Mesendoderm (in vitro differentiated cells): ENCODE measurements at regions not wholly inside any gene's neighbourhood (a gene's known extent, or its start where the extent isn't known, plus 50 kb on each side); places are given as distances from the start of the nearest gene placed in this dataset.

Experiments used
- DNase-seq: peaks from one replicate; pipeline ENCODE4 v3.0.0; 2013
- H2AK5ac ChIP-seq: 2 replicates; pipeline ENCODE4 v1.6.1; 2013; ENCODE audit warnings: low read length, inconsistent platforms
- H2BK120ac ChIP-seq: 2 replicates; pipeline ENCODE4 v1.6.1; 2013; ENCODE audit warnings: low read depth, mild to moderate bottlenecking, low read length, moderate library complexity, mixed read lengths
- H2BK15ac ChIP-seq: replicated peaks from 2 replicates; pipeline ENCODE4 v1.6.1; 2013; ENCODE audit warnings: low read depth, mild to moderate bottlenecking, moderate library complexity
- H2BK5ac ChIP-seq: 2 replicates; pipeline ENCODE4 v1.6.1; 2013; ENCODE audit warnings: low read length, inconsistent platforms
- H3K18ac ChIP-seq: 2 replicates; pipeline ENCODE4 v1.6.1; 2013; ENCODE audit warnings: mild to moderate bottlenecking, low read length, mixed read lengths
- H3K23ac ChIP-seq: one replicate; pipeline ENCODE4 v1.6.1; 2013; ENCODE audit warnings: low read length
- H3K27ac ChIP-seq: 2 replicates; pipeline ENCODE4 v1.5.1; 2013; ENCODE audit warnings: low read depth, mild to moderate bottlenecking, inconsistent platforms, low read length, moderate library complexity
- H3K27me3 ChIP-seq: 2 replicates; pipeline ENCODE4 v1.6.1; 2013; ENCODE audit warnings: low read length, control low read depth, mild to moderate bottlenecking, inconsistent platforms; ENCODE audit not compliant: insufficient read depth, poor library complexity
- H3K36me3 ChIP-seq: 2 replicates; pipeline ENCODE4 v1.6.1; 2013; ENCODE audit warnings: low read length, inconsistent platforms; ENCODE audit not compliant: control insufficient read depth, insufficient read depth
- H3K4ac ChIP-seq: one replicate; pipeline ENCODE4 v1.6.1; 2013; ENCODE audit warnings: low read depth, mild to moderate bottlenecking, low read length, moderate library complexity
- H3K4me1 ChIP-seq: 2 replicates; pipeline ENCODE4 v1.6.1; 2013; ENCODE audit warnings: low read depth, low read length, inconsistent platforms; ENCODE audit not compliant: control insufficient read depth
- H3K4me2 ChIP-seq: 2 replicates; pipeline ENCODE4 v1.6.1; 2013; ENCODE audit warnings: low read length
- H3K4me3 ChIP-seq: 2 replicates; pipeline ENCODE4 v1.5.1; 2013; ENCODE audit warnings: mild to moderate bottlenecking, low read length
- H3K56ac ChIP-seq: one replicate; pipeline ENCODE4 v1.6.1; 2013; ENCODE audit warnings: low read length
- H3K79me1 ChIP-seq: 2 replicates; pipeline ENCODE4 v1.6.1; 2013; ENCODE audit warnings: low read length, inconsistent platforms
- H3K79me2 ChIP-seq: 2 replicates; pipeline ENCODE4 v1.6.1; 2013; ENCODE audit warnings: mild to moderate bottlenecking, low read length; ENCODE audit not compliant: control insufficient read depth, insufficient read depth
- H3K9ac ChIP-seq: 2 replicates; pipeline ENCODE4 v1.6.1; 2013; ENCODE audit warnings: low read length, inconsistent platforms
- H4K5ac ChIP-seq: one replicate; pipeline ENCODE4 v1.6.1; 2013; ENCODE audit warnings: low read length
- H4K8ac ChIP-seq: one replicate; pipeline ENCODE4 v1.6.1; 2013; ENCODE audit warnings: low read depth, mild to moderate bottlenecking, control low read depth, low read length, moderate library complexity
- WGBS: extraction: QIAGEN DNeasy Blood & Tissue Kit; methylation state at CpG from one replicate; pipeline ENCODE4 v1.1.7; 2013; ENCODE audit warnings: low lambda C conversion rate, missing lambda C conversion rate; ENCODE audit not compliant: insufficient coverage; ENCODE audit errors: extremely low coverage; 5-methylcytosine and 5-hydroxymethylcytosine counted together

DNA sequence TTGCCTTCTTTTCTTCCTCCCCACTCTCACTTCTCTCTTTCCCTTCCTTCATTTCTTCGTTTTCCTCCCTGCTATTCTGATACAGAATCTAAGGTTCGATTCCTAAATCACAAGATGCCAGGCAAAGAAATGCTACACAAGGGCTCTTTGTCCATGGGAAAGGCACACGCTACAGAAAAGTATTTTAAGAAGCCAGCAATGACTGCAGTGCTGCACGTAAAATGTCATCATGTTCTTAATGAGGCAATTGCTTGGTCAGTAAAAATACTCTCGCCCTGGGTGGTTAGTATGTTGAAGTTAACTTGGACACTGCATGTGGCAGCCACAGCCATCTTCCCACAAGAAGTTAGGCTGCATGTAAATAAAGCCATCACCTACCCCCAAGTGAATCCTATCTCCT lies 178.4 kb downstream of the DHX15 start:
- no peaks in the 10 kb centered on the region for H3K79me2 ChIP-seq
- no peak overlapping the region for H3K9ac ChIP-seq
- no peaks in the 10 kb centered on the region for H3K4me1 ChIP-seq
- no peak overlapping the region for H2BK5ac ChIP-seq
- H3K4me3 ChIP-seq: no peak overlapping the region
- H3K36me3 ChIP-seq: no peaks in the 10 kb centered on the region
- no peak overlapping the region for H2AK5ac ChIP-seq
- no peak overlapping the region for H4K5ac ChIP-seq
- no peak overlapping the region for H4K8ac ChIP-seq
- no peak overlapping the region for H2BK15ac ChIP-seq
- H3K79me1 ChIP-seq: no peaks in the 10 kb centered on the region
- H3K4me2 ChIP-seq: no peak overlapping the region
- no peak overlapping the region for H3K56ac ChIP-seq
- H3K23ac ChIP-seq: no peak overlapping the region
- 100% methylated on average over 2 of the region's 5 CpGs for WGBS
- no peak overlapping the region for H3K18ac ChIP-seq
- H2BK120ac ChIP-seq: no peak overlapping the region
- no peak for DNase-seq
- H3K4ac ChIP-seq: no peak overlapping the region
- no peaks in the 10 kb centered on the region for H3K27me3 ChIP-seq
- H3K27ac ChIP-seq: no peak overlapping the region

GRCh38 chr4:24405341-24405740 lies 179.0 kb downstream of the DHX15 start:
- Histone ChIP-seq H2BK5ac (no peak overlapping the region), H4K5ac (no peak overlapping the region), H3K4me1 (no peaks in the 10 kb centered on the region), H3K27ac (no peak overlapping the region), H3K56ac (no peak overlapping the region), H2BK120ac (no peak overlapping the region), H3K4me2 (no peak overlapping the region), H3K79me2 (no peaks in the 10 kb centered on the region), H4K8ac (no peak overlapping the region), H2BK15ac (no peak overlapping the region), H3K4me3 (no peak overlapping the region), H3K9ac (no peak overlapping the region), H3K79me1 (no peaks in the 10 kb centered on the region), H3K23ac (no peak overlapping the region), H2AK5ac (no peak overlapping the region), H3K27me3 (no peaks in the 10 kb centered on the region), H3K18ac (no peak overlapping the region), H3K36me3 (no peaks in the 10 kb centered on the region), H3K4ac (no peak overlapping the region)
- no peak for DNase-seq
- WGBS: no CpG with 5 or more reads among the region's 5 CpGs

- H2BK5ac ChIP-seq: no peak overlapping the region
- H3K27me3 ChIP-seq: no peaks in the 10 kb centered on the region
- no peaks in the 10 kb centered on the region for H3K79me1 ChIP-seq
- H2AK5ac ChIP-seq: no peak overlapping the region
- H3K56ac ChIP-seq: no peak overlapping the region
- H3K4me2 ChIP-seq: no peak overlapping the region
- H3K23ac ChIP-seq: no peak overlapping the region
- H4K8ac ChIP-seq: no peak overlapping the region
- H3K4me3 ChIP-seq: no peak overlapping the region
- H3K79me2 ChIP-seq: no peaks in the 10 kb centered on the region
- no peak overlapping the region for H3K27ac ChIP-seq
- no peak overlapping the region for H2BK120ac ChIP-seq
- no peak overlapping the region for H3K9ac ChIP-seq
- no peaks in the 10 kb centered on the region for H3K36me3 ChIP-seq
- no peak overlapping the region for H4K5ac ChIP-seq
- no peak overlapping the region for H2BK15ac ChIP-seq
- WGBS: no CpG with 5 or more reads among the region's 3 CpGs
- H3K18ac ChIP-seq: no peak overlapping the region
- DNase-seq: no peak
- no peak overlapping the region for H3K4ac ChIP-seq
- no peaks in the 10 kb centered on the region for H3K4me1 ChIP-seq
Measured at GRCh38 chr4:24404281-24404680, 180.1 kb downstream of the DHX15 start.

GRCh38 chr4:24403265-24403664 lies 181.1 kb downstream of the DHX15 start:
- no peaks in the 10 kb centered on the region for H3K36me3 ChIP-seq
- no peak overlapping the region for H2BK5ac ChIP-seq
- H3K4me3 ChIP-seq: no peak overlapping the region
- no peak overlapping the region for H3K23ac ChIP-seq
- H3K79me1 ChIP-seq: no peaks in the 10 kb centered on the region
- no peak overlapping the region for H3K18ac ChIP-seq
- no peak overlapping the region for H3K4ac ChIP-seq
- H2AK5ac ChIP-seq: no peak overlapping the region
- no peak overlapping the region for H2BK120ac ChIP-seq
- H4K8ac ChIP-seq: no peak overlapping the region
- no peak overlapping the region for H3K4me2 ChIP-seq
- no peak overlapping the region for H2BK15ac ChIP-seq
- H3K79me2 ChIP-seq: no peaks in the 10 kb centered on the region
- DNase-seq: no peak
- H3K9ac ChIP-seq: no peak overlapping the region
- no peaks in the 10 kb centered on the region for H3K4me1 ChIP-seq
- WGBS: no CpG with 5 or more reads among the region's 5 CpGs
- no peak overlapping the region for H4K5ac ChIP-seq
- no peak overlapping the region for H3K27ac ChIP-seq
- no peak overlapping the region for H3K56ac ChIP-seq
- no peaks in the 10 kb centered on the region for H3K27me3 ChIP-seq

- H3K4me3 ChIP-seq: no peak overlapping the region
- H2AK5ac ChIP-seq: no peak overlapping the region
- no peak overlapping the region for H3K9ac ChIP-seq
- no peak for DNase-seq
- H3K4ac ChIP-seq: no peak overlapping the region
- H3K18ac ChIP-seq: no peak overlapping the region
- no CpG with 5 or more reads among the region's 3 CpGs for WGBS
- H2BK5ac ChIP-seq: no peak overlapping the region
- no peaks in the 10 kb centered on the region for H3K79me2 ChIP-seq
- no peaks in the 10 kb centered on the region for H3K27me3 ChIP-seq
- no peak overlapping the region for H2BK15ac ChIP-seq
- no peaks in the 10 kb centered on the region for H3K36me3 ChIP-seq
- no peak overlapping the region for H3K23ac ChIP-seq
- no peak overlapping the region for H4K5ac ChIP-seq
- no peak overlapping the region for H3K4me2 ChIP-seq
- H2BK120ac ChIP-seq: no peak overlapping the region
- H3K79me1 ChIP-seq: no peaks in the 10 kb centered on the region
- H3K4me1 ChIP-seq: no peaks in the 10 kb centered on the region
- no peak overlapping the region for H3K56ac ChIP-seq
- no peak overlapping the region for H3K27ac ChIP-seq
- no peak overlapping the region for H4K8ac ChIP-seq
Measured at GRCh38 chr4:24400537-24400936, 183.8 kb downstream of the DHX15 start.

DNA sequence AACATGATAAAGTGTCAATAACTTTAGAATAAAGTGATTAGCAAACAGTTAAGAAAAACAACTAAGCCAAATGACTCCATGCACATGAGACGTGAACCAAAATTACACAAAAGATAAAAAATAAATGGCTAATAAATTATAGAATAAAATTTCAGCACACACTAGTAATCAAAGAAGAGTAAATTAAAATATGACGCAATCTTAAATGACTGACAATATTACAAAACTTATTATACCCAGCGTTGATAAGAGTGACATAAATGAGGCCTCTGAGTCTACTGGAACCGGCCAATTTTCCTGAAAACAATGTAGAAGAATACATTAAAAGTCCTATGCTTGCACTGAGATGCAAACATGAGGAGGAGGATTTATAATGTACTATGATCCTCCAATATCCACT lies 187.4 kb downstream of the DHX15 start:
- H2BK5ac ChIP-seq: no peak overlapping the region
- no peaks in the 10 kb centered on the region for H3K27me3 ChIP-seq
- no peak overlapping the region for H2AK5ac ChIP-seq
- no peak overlapping the region for H3K4me3 ChIP-seq
- H3K79me2 ChIP-seq: no peaks in the 10 kb centered on the region
- WGBS: no CpG with 5 or more reads among the region's 4 CpGs
- H3K27ac ChIP-seq: no peak overlapping the region
- H3K4me1 ChIP-seq: peaks cover 2% of the 10 kb centered on the region
- DNase-seq: no peak
- H3K23ac ChIP-seq: no peak overlapping the region
- H3K56ac ChIP-seq: no peak overlapping the region
- H4K5ac ChIP-seq: no peak overlapping the region
- no peak overlapping the region for H3K9ac ChIP-seq
- H4K8ac ChIP-seq: no peak overlapping the region
- H3K79me1 ChIP-seq: no peaks in the 10 kb centered on the region
- no peaks in the 10 kb centered on the region for H3K36me3 ChIP-seq
- H2BK120ac ChIP-seq: no peak overlapping the region
- H3K4ac ChIP-seq: no peak overlapping the region
- no peak overlapping the region for H3K4me2 ChIP-seq
- H2BK15ac ChIP-seq: no peak overlapping the region
- no peak overlapping the region for H3K18ac ChIP-seq
